ENCODE measurements at regions not wholly inside any gene's neighbourhood (a gene's known extent, or its start where the extent isn't known, plus 50 kb on each side); places are given as distances from the start of the nearest gene placed in this dataset.

DNA sequence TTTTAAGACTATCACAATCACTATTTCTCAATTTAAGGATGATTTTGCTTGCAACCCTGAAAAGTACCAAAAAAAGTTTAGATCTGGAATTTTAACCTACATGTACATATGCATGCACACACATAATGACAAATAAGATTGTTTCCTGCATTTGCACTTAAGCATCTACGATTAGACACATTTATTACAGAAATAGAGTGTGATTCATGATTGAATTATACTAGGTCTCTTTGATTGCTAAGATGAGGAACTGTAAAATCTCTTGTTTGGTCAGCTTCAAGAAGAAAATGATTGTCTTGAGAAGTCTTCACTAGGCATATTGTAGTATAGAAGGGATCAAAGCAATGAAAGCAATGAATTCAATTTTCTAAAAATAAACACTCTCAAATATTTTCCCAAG lies 185.9 kb upstream of the AGR3 start:
- no peaks in the 10 kb centered on the region for H3K79me2 ChIP-seq (replicated peaks; ENCODE audit: insufficient read depth, low read length)
- no peak overlapping the region for H3K4me2 ChIP-seq (ENCODE audit: low read length)
- no peak for TF ChIP-seq RAD21 (conservative IDR thresholded peaks at IDR 0.05)
- TF ChIP-seq EZH2 (IDR thresholded peaks at IDR 0.05; ENCODE audit: borderline replicate concordance, insufficient read depth, low read length, poor library complexity, severe bottlenecking): no peak
- TF ChIP-seq SMC3 (conservative IDR thresholded peaks at IDR 0.05; ENCODE audit: poor library complexity): no peak
- TF ChIP-seq, protein P1, sequence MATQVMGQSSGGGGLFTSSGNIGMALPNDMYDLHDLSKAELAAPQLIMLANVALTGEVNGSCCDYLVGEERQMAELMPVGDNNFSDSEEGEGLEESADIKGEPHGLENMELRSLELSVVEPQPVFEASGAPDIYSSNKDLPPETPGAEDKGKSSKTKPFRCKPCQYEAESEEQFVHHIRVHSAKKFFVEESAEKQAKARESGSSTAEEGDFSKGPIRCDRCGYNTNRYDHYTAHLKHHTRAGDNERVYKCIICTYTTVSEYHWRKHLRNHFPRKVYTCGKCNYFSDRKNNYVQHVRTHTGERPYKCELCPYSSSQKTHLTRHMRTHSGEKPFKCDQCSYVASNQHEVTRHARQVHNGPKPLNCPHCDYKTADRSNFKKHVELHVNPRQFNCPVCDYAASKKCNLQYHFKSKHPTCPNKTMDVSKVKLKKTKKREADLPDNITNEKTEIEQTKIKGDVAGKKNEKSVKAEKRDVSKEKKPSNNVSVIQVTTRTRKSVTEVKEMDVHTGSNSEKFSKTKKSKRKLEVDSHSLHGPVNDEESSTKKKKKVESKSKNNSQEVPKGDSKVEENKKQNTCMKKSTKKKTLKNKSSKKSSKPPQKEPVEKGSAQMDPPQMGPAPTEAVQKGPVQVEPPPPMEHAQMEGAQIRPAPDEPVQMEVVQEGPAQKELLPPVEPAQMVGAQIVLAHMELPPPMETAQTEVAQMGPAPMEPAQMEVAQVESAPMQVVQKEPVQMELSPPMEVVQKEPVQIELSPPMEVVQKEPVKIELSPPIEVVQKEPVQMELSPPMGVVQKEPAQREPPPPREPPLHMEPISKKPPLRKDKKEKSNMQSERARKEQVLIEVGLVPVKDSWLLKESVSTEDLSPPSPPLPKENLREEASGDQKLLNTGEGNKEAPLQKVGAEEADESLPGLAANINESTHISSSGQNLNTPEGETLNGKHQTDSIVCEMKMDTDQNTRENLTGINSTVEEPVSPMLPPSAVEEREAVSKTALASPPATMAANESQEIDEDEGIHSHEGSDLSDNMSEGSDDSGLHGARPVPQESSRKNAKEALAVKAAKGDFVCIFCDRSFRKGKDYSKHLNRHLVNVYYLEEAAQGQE (IDR thresholded peaks at IDR 0.05; ENCODE audit: borderline replicate concordance): no peak
- TF ChIP-seq, protein P2, sequence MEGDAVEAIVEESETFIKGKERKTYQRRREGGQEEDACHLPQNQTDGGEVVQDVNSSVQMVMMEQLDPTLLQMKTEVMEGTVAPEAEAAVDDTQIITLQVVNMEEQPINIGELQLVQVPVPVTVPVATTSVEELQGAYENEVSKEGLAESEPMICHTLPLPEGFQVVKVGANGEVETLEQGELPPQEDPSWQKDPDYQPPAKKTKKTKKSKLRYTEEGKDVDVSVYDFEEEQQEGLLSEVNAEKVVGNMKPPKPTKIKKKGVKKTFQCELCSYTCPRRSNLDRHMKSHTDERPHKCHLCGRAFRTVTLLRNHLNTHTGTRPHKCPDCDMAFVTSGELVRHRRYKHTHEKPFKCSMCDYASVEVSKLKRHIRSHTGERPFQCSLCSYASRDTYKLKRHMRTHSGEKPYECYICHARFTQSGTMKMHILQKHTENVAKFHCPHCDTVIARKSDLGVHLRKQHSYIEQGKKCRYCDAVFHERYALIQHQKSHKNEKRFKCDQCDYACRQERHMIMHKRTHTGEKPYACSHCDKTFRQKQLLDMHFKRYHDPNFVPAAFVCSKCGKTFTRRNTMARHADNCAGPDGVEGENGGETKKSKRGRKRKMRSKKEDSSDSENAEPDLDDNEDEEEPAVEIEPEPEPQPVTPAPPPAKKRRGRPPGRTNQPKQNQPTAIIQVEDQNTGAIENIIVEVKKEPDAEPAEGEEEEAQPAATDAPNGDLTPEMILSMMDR (IDR thresholded peaks at IDR 0.05; ENCODE audit: poor library complexity, severe bottlenecking): no peak
- TF ChIP-seq MXI1 (conservative IDR thresholded peaks at IDR 0.05; ENCODE audit: poor library complexity, severe bottlenecking): no peak
- TF ChIP-seq POLR2AphosphoS5 (IDR thresholded peaks at IDR 0.05): no peak
- no peak for TF ChIP-seq TAF1 (IDR thresholded peaks at IDR 0.05; ENCODE audit: low read depth)
- TF ChIP-seq EP300 (conservative IDR thresholded peaks at IDR 0.05; ENCODE audit: poor library complexity, severe bottlenecking): no peak

DNA sequence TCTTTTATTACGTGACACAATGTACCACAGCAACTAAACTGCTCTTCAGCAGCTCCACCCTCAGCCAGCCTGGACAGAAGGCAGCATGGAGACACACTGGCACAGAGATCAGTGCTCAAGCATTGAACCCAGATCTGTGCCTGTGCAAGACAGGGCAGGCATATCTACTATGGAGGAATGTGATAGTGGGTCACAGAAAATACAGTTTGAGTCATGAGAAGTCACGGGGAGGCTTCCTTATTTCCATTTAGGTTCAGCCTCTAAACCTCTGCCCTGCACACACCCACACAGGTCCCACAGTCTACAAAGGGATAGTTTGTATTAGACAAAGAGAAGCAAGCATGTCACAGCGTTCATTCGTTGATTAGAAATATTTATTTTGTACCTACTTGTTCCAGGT lies 187.4 kb upstream of the AGR3 start:
- H3K4me2 ChIP-seq (ENCODE audit: low read length): no peak overlapping the region
- H4K20me1 ChIP-seq (ENCODE audit: insufficient read depth): no peaks in the 10 kb centered on the region
- H3K4me3 ChIP-seq (ENCODE audit: low read length): no peak overlapping the region
- no peaks in the 10 kb centered on the region for H3K27me3 ChIP-seq (ENCODE audit: insufficient read depth, low read depth, low read length)
- no peaks in the 10 kb centered on the region for H3F3A ChIP-seq (ENCODE audit: insufficient read depth, low read length, poor library complexity, severe bottlenecking)
- H3K79me2 ChIP-seq (replicated peaks; ENCODE audit: insufficient read depth, low read length): no peaks in the 10 kb centered on the region
- no peak overlapping the region for H3K9ac ChIP-seq (ENCODE audit: low read length)
- no peak overlapping the region for H2AFZ ChIP-seq (ENCODE audit: low read depth, low read length)
- no peaks in the 10 kb centered on the region for H3K9me3 ChIP-seq (ENCODE audit: low read length)
- no peak overlapping the region for H3K27ac ChIP-seq (ENCODE audit: low read length)
- H3K9me2 ChIP-seq (ENCODE audit: insufficient read depth, low read length): no peaks in the 10 kb centered on the region
- TF ChIP-seq TAF1 (IDR thresholded peaks at IDR 0.05; ENCODE audit: low read depth) (no peak), EZH2 (IDR thresholded peaks at IDR 0.05; ENCODE audit: borderline replicate concordance, insufficient read depth, low read length, poor library complexity, severe bottlenecking) (no peak), POLR2AphosphoS5 (IDR thresholded peaks at IDR 0.05) (no peak), RAD21 (conservative IDR thresholded peaks at IDR 0.05) (no peak), MXI1 (conservative IDR thresholded peaks at IDR 0.05; ENCODE audit: poor library complexity, severe bottlenecking) (no peak)
- TF ChIP-seq, protein P1 (IDR thresholded peaks at IDR 0.05; ENCODE audit: borderline replicate concordance): no peak
- H3K36me3 ChIP-seq (ENCODE audit: insufficient read depth, low read length): no peaks in the 10 kb centered on the region

More for the DNA sequence above, 185.9 kb upstream of the AGR3 start:
- H3K9me3 ChIP-seq (ENCODE audit: low read length): no peaks in the 10 kb centered on the region
- H2AFZ ChIP-seq (ENCODE audit: low read depth, low read length): no peak overlapping the region
- no peak overlapping the region for H3K4me3 ChIP-seq (ENCODE audit: low read length)
- no peak overlapping the region for H3K27ac ChIP-seq (ENCODE audit: low read length)
- H4K20me1 ChIP-seq (ENCODE audit: insufficient read depth): no peaks in the 10 kb centered on the region
- H3K27me3 ChIP-seq (ENCODE audit: insufficient read depth, low read depth, low read length): no peaks in the 10 kb centered on the region
- H3F3A ChIP-seq (ENCODE audit: insufficient read depth, low read length, poor library complexity, severe bottlenecking): no peaks in the 10 kb centered on the region
- no peaks in the 10 kb centered on the region for H3K36me3 ChIP-seq (ENCODE audit: insufficient read depth, low read length)
- no peak overlapping the region for H3K9ac ChIP-seq (ENCODE audit: low read length)
- no peaks in the 10 kb centered on the region for H3K9me2 ChIP-seq (ENCODE audit: insufficient read depth, low read length)

Data from neural cell (in vitro differentiated cells).